ENCODE measurements at regions not wholly inside any gene's neighbourhood (a gene's known extent, or its start where the extent isn't known, plus 50 kb on each side); places are given as distances from the start of the nearest gene placed in this dataset.

DNA sequence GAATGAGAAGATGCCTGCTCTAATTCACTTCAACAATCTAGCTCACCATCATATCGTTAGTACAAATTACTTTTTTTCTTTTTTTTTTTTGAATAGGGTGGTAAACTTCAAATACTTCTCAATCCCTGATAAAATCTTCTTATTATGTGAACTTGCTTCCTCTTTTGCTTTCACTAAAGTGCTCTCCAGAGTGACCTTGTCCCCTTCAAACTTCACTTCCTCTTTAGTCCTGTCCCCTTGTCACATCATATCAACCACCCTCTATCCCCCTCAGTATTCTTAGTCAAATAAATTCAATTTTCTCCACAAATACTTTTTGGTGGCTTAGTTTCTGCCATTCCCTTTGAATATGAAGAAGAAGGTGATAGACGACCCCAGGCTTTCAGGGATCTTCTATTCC, 124.9 kb upstream of the PLXNA2 start:
- TF ChIP-seq, protein P1, sequence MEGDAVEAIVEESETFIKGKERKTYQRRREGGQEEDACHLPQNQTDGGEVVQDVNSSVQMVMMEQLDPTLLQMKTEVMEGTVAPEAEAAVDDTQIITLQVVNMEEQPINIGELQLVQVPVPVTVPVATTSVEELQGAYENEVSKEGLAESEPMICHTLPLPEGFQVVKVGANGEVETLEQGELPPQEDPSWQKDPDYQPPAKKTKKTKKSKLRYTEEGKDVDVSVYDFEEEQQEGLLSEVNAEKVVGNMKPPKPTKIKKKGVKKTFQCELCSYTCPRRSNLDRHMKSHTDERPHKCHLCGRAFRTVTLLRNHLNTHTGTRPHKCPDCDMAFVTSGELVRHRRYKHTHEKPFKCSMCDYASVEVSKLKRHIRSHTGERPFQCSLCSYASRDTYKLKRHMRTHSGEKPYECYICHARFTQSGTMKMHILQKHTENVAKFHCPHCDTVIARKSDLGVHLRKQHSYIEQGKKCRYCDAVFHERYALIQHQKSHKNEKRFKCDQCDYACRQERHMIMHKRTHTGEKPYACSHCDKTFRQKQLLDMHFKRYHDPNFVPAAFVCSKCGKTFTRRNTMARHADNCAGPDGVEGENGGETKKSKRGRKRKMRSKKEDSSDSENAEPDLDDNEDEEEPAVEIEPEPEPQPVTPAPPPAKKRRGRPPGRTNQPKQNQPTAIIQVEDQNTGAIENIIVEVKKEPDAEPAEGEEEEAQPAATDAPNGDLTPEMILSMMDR (IDR thresholded peaks at IDR 0.05): no peak
- no peak for TF ChIP-seq POLR2A (IDR thresholded peaks at IDR 0.05)

Data from lower leg skin (tissue), 3 donors.